ENCODE measurements at regions not wholly inside any gene's neighbourhood (a gene's known extent, or its start where the extent isn't known, plus 50 kb on each side); places are given as distances from the start of the nearest gene placed in this dataset.

DNA sequence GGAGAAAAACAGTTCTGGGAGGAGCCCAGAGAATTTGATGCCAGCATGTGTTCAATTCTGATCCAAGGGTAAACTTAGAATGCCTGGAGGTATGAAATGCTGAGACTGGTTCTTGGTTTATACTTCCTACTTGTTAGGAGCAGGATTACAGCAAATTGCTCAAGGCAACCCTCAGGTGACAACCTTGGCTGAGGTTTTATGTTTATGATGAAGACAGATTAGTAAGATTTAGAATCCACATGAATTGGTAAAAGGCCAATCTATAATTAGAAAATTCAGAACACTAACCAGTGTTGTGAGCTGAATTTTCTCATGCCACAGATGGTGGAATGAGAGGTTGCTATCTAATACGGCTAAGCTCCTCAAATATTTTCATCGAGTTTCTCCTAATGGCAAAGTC is 235.3 kb upstream of the NRIP1 start:
- FAIRE-seq = no peak
- H3K36me3 ChIP-seq (ENCODE audit: control insufficient read depth in 2 of 3, insufficient read depth in 3 of 3, low read length in 3 of 3) = no peaks in the 10 kb centered on the region
- no peaks in the 10 kb centered on the region for H3K4me1 ChIP-seq (ENCODE audit: control insufficient read depth in 2 of 3, insufficient read depth in 2 of 3, low read depth in 1 of 3, low read length in 3 of 3)
- no peaks in the 10 kb centered on the region for H3K27me3 ChIP-seq (ENCODE audit: control insufficient read depth, insufficient read depth, low read length)
- H3K9ac ChIP-seq (ENCODE audit: low read length in 3 of 3) = no peak overlapping the region
- no peak for TF ChIP-seq CTCF (IDR thresholded peaks at IDR 0.05; ENCODE audit: borderline replicate concordance, extremely low read depth, insufficient read depth)
- no peak overlapping the region for H3K4me3 ChIP-seq (ENCODE audit: low read length in 3 of 3)
- H3K9me3 ChIP-seq (ENCODE audit: control insufficient read depth in 2 of 3, insufficient read depth in 1 of 3, low read length in 3 of 3) = no peaks in the 10 kb centered on the region
- intact Hi-C loops (cut with DNase I) = no loop called here
- DNase-seq = no peak
- no peak overlapping the region for H3K27ac ChIP-seq (ENCODE audit: low read depth in 2 of 2, low read length in 2 of 2)

DNA sequence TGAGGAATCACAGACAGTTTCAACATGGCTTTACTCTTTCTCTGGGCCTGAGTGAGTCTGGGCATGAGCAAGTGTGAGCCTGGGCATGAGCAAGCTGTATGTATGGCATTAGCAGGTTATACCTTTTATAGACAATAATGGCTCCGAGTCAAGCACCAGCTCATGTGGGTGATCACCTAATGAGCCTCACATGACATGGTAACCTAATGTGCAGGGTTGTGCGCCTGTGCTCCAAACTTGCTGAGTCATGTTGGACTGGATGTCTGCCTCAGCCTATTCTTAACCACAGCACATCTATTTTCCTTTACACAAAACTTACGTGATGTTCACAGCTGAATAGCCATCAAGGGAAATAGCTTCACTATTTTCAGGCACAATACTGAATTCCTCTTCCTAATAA is 236.2 kb upstream of the NRIP1 start:
- Histone ChIP-seq H3K27me3 (ENCODE audit: control insufficient read depth, insufficient read depth, low read length) (no peaks in the 10 kb centered on the region), H3K27ac (ENCODE audit: low read depth in 2 of 2, low read length in 2 of 2) (no peak overlapping the region), H3K4me1 (ENCODE audit: control insufficient read depth in 2 of 3, insufficient read depth in 2 of 3, low read depth in 1 of 3, low read length in 3 of 3) (no peaks in the 10 kb centered on the region), H3K9me3 (ENCODE audit: control insufficient read depth in 2 of 3, insufficient read depth in 1 of 3, low read length in 3 of 3) (no peaks in the 10 kb centered on the region), H3K9ac (ENCODE audit: low read length in 3 of 3) (no peak overlapping the region), H3K36me3 (ENCODE audit: control insufficient read depth in 2 of 3, insufficient read depth in 3 of 3, low read length in 3 of 3) (no peaks in the 10 kb centered on the region), H3K4me3 (ENCODE audit: low read length in 3 of 3) (no peak overlapping the region)
- DNase-seq (no peak), FAIRE-seq (no peak)
- intact Hi-C loops (cut with DNase I) = no loop called here
- no peak for TF ChIP-seq CTCF (IDR thresholded peaks at IDR 0.05; ENCODE audit: borderline replicate concordance, extremely low read depth, insufficient read depth)

DNA sequence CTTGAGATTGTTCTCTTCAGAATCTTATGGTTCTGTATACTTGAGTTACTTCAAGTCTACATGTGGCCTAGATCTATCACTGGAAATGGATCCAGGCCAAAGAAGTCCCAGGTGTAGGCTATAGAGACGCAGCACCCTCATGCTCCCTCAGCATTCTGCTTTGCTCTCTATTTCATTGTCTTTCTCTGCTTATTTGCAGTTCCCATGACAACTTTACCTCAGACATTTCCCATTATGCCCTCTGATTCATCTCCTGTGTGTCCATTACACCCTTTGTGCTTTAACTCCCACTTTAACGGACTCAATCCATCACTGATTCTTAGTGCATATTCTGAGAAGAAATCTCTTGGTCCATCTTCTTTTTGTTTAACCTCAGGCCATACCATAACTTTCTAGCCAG is 236.9 kb upstream of the NRIP1 start:
- no peaks in the 10 kb centered on the region for H3K9me3 ChIP-seq (ENCODE audit: control insufficient read depth in 2 of 3, insufficient read depth in 1 of 3, low read length in 3 of 3)
- no peaks in the 10 kb centered on the region for H3K4me1 ChIP-seq (ENCODE audit: control insufficient read depth in 2 of 3, insufficient read depth in 2 of 3, low read depth in 1 of 3, low read length in 3 of 3)
- TF ChIP-seq CTCF (IDR thresholded peaks at IDR 0.05; ENCODE audit: borderline replicate concordance, extremely low read depth, insufficient read depth) = no peak
- H3K9ac ChIP-seq (ENCODE audit: low read length in 3 of 3) = no peak overlapping the region
- intact Hi-C loops (cut with DNase I) = no loop called here
- no peak overlapping the region for H3K27ac ChIP-seq (ENCODE audit: low read depth in 2 of 2, low read length in 2 of 2)
- FAIRE-seq (no peak), DNase-seq (no peak)
- H3K27me3 ChIP-seq (ENCODE audit: control insufficient read depth, insufficient read depth, low read length) = no peaks in the 10 kb centered on the region
- H3K36me3 ChIP-seq (ENCODE audit: control insufficient read depth in 2 of 3, insufficient read depth in 3 of 3, low read length in 3 of 3) = no peaks in the 10 kb centered on the region
- no peak overlapping the region for H3K4me3 ChIP-seq (ENCODE audit: low read length in 3 of 3)

DNA sequence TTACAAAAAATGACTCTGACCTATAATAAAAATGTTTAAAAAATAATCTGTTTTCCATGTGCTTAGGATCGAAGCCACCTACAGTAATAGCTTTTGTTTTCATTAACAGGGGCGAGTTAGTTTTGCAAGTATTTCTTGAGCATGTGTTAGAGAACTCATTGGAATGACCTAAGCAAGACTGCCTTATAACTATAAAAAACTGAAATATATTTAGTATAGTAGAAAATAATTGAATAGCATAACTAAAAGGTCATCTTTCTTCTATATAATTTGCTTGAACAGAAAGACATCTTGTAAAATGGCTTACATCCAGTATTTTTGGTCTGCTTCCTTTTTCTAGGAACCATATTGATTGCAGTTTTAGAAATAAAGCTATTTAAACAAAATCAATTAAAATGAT is 241.5 kb upstream of the NRIP1 start:
- no peaks in the 10 kb centered on the region for H3K36me3 ChIP-seq (ENCODE audit: control insufficient read depth in 2 of 3, insufficient read depth in 3 of 3, low read length in 3 of 3)
- no peak overlapping the region for H3K27ac ChIP-seq (ENCODE audit: low read depth in 2 of 2, low read length in 2 of 2)
- H3K9me3 ChIP-seq (ENCODE audit: control insufficient read depth in 2 of 3, insufficient read depth in 1 of 3, low read length in 3 of 3) = no peaks in the 10 kb centered on the region
- no peak for FAIRE-seq
- no peak overlapping the region for H3K4me3 ChIP-seq (ENCODE audit: low read length in 3 of 3)
- no peak overlapping the region for H3K9ac ChIP-seq (ENCODE audit: low read length in 3 of 3)
- TF ChIP-seq CTCF (IDR thresholded peaks at IDR 0.05; ENCODE audit: borderline replicate concordance, extremely low read depth, insufficient read depth) = no peak
- H3K27me3 ChIP-seq (ENCODE audit: control insufficient read depth, insufficient read depth, low read length) = no peaks in the 10 kb centered on the region
- intact Hi-C loops (cut with DNase I) = no loop called here
- no peak for DNase-seq
- no peaks in the 10 kb centered on the region for H3K4me1 ChIP-seq (ENCODE audit: control insufficient read depth in 2 of 3, insufficient read depth in 2 of 3, low read depth in 1 of 3, low read length in 3 of 3)

Measured in kidney (tissue), 13 donors.